Astrocyte of the cerebellum (primary cell): ENCODE measurements at regions not wholly inside any gene's neighbourhood (a gene's known extent, or its start where the extent isn't known, plus 50 kb on each side); places are given as distances from the start of the nearest gene placed in this dataset.
"Not testable (repeated sequence)": the region's sequence is repeated elsewhere in the genome, so short reads cannot be mapped to it uniquely, and the experiment has no call there.

Experiments used
- DNase-seq: peaks from one replicate; pipeline ENCODE4 v3.0.0-alpha.2; 2011; ENCODE audit warnings: low read depth
- H3K4me3 ChIP-seq: 2 replicates; pipeline ENCODE4 v1.5.1; 2011; ENCODE audit warnings: mild to moderate bottlenecking, low read depth, low read length, moderate library complexity
- CTCF ChIP-seq: IDR thresholded peaks from 2 replicates; pipeline ENCODE4 v1.5.1; 2012; ENCODE audit warnings: low read length, low read depth, moderate library complexity, mild to moderate bottlenecking; ENCODE audit errors: missing control alignments
- in situ Hi-C: cut with HindIII; loops from 2 replicates; pipeline ENCODE4 v1.10.0; 2017; ENCODE audit warnings: low sequenced_read_pairs

- DNase-seq, result no peak
- H3K4me3 ChIP-seq, result no peak overlapping the region
- in situ Hi-C loops, result no loop called here
- no peak for TF ChIP-seq CTCF
Observed at GRCh38 chr14:105581551-105582341, 55.4 kb downstream of the TMEM121 start.

DNA sequence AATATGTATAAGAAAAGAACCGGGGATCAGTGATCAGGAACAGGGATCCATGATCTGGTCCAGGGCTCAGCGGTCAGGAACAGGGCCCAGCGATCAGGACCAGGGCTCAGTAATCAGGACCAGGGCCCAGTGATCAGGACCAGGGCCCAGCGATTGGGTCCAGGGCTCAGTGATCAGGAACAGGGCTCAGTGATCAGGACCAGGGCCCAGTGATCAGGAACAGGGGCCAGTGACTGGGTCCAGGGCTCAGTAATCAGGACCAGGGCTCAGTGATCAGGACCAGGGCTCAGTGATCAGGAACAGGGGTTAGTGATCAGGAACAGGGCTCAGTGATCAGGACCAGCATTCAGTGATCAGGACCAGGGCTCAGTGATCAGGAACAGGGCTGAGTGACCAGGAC lies 56.3 kb downstream of the TMEM121 start:
- no peak for TF ChIP-seq CTCF
- no peak for DNase-seq
- no peak overlapping the region for H3K4me3 ChIP-seq
- in situ Hi-C loops, result no loop called here

DNA sequence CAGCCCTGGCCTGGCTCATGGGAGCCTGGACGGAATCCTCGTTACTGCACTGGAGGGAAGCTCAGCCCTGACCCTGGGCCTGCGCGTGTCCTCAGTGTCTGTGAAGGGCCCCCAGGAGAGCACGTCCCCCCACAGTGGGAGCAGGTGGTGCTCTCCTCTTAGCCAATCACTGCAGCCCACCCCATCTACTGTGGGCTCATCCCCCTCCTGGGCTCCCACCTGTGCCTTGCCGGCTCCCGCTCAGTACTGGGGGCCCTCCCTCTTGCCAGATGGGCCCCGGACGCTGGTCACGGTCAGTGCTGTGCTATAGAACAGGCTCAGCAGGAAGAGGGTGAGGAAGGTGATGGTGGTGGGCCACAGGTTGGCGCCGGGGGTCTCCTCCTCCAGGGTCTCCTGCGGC lies 57.5 kb downstream of the TMEM121 start:
- H3K4me3 ChIP-seq, in situ Hi-C loops, DNase-seq: not testable (repeated sequence)

GRCh38 chr14:105585290-105585689 lies 58.9 kb downstream of the TMEM121 start:
- DNase-seq, H3K4me3 ChIP-seq, in situ Hi-C loops: not testable (repeated sequence)

GRCh38 chr14:105585722-105586121 lies 59.3 kb downstream of the TMEM121 start:
- H3K4me3 ChIP-seq, DNase-seq, in situ Hi-C loops: not testable (repeated sequence)

DNA sequence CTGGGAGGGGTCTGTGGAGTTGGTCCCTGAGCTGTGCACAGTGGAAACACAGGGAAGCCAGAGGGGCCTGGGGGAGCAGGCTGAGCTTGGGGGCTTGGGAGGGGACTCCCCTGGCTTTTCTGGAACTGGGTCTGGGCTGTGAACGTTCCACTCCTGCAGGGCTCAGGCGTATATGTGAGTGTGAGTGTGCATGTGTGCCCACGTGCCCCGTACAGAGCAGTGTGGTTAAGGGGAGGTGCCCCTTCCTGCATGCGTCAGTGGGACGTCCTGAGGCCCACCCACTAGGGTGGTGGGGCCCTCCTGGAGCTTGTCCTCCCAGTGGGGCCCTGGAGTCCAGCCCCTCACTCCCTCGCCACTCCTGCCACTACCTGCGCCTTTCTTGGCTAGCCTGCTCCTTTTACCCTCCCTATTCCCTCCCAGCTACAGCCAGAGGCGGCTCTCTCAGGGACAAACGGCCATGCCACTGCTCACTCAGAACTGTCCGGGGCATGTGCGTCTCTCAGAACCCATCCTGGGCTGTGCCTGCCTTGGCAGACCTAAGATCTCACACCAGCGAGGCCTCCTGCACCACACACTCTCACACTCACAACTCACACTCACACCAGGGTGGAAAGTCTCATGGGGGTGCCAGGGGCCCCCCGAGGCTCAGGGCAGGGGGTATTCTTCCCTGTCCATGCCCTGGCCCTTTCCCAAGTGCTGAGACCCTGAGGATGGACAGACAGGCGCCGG lies 59.9 kb downstream of the TMEM121 start:
- in situ Hi-C loops, result not testable (repeated sequence)

GRCh38 chr14:105587034-105587433 lies 60.7 kb downstream of the TMEM121 start:
- DNase-seq, in situ Hi-C loops, H3K4me3 ChIP-seq: not testable (repeated sequence)

More for the DNA sequence above, 59.9 kb downstream of the TMEM121 start:
- not testable (repeated sequence) for DNase-seq, H3K4me3 ChIP-seq

GRCh38 chr14:105587482-105588235 lies 61.3 kb downstream of the TMEM121 start:
- in situ Hi-C loops, DNase-seq, H3K4me3 ChIP-seq: not testable (repeated sequence)

DNA sequence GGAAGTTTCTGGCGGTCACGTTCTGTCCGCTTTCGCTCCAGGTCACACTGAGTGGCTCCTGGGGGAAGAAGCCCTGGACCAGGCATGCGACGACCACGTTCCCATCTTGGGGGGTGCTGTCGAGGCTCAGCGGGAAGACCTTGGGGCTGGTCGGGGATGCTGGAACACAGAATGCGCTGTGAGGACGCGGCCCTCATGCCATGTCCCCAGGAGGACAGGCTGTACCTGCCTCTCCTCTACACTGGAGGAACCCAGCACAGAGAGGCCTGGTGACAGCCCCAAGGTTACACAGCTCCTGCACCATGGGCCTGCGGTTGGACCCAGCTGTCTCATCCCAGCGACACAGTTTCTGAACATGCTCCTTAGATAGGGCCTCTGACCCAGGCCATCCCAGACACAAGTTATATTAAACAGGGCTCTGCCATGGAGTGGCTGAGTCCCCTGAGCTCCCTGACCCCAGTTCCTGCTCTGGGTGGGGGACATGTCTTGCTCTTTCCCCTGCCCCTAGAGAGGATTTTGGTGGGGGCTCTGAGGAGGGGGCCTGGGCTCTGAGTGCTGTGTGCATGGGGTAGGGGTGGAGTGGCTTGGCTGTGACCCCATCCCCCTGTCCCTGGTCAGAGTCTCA lies 62.0 kb downstream of the TMEM121 start:
- no peak for TF ChIP-seq CTCF
- in situ Hi-C loops, result no loop called here
- DNase-seq, result no peak
- H3K4me3 ChIP-seq, result no peak overlapping the region
